HepG2 (cell line): ENCODE measurements at regions not wholly inside any gene's neighbourhood (a gene's known extent, or its start where the extent isn't known, plus 50 kb on each side); places are given as distances from the start of the nearest gene placed in this dataset.

Experiments used
- ATAC-seq: fragments of 200-7000 bp; cut with Tn5 transposase; 3 replicates; pipeline ENCODE4 v1.9.1; 2020; ENCODE audit warnings: mild to moderate bottlenecking, moderate library complexity
- BruUV-seq: library from RNA; stranded (reverse); fragments of 400-500 nt; replicated peaks from 2 replicates; lab custom pipeline; 2021; lab: Mats Ljungman, UMichigan
- CTCF ChIA-PET: fragments of 300-600 bp; formaldehyde crosslinking; extraction: SDS; loops from one replicate; lab custom pipeline; 2021; ENCODE audit warnings: low total read pairs, inconsistent platforms, low intra/inter-chr PET ratio; lab: Yijun Ruan, JAX
- POLR2A ChIA-PET: fragments of 350-600 bp; sonication (Branson Sonifier 250); formaldehyde crosslinking; loops from one replicate; lab custom pipeline; 2020; ENCODE audit warnings: antibody characterized with exemption, inconsistent platforms; lab: Yijun Ruan, JAX
- DNase-seq: peaks from one replicate; pipeline ENCODE4 v3.0.0-alpha.2; 2015; ENCODE audit warnings: low spot score
- FAIRE-seq: peaks from 3 replicates; lab custom pipeline; 2011; peaks lifted over from hg19 to GRCh38; lab: Jason Lieb, UNC
- H2AFZ ChIP-seq: one replicate; pipeline ENCODE4 v1.6.1; 2011; ENCODE audit warnings: low read length, inconsistent platforms
- H3K27ac ChIP-seq: fragments of 300-600 bp; 3 replicates; pipeline ENCODE4 v1.8.0; 2011; ENCODE audit warnings: mixed run types, mild to moderate bottlenecking, mixed read lengths, low read length, inconsistent platforms; ENCODE audit not compliant: insufficient read depth; ENCODE audit errors: extremely low read length
- H3K27me3 ChIP-seq, 2 experiments: fragments of 200-600 bp in 1 of 2; 2 replicates in 1 of 2; 3 replicates in 1 of 2; pipeline versions ENCODE4 v1.6.0 to v1.8.0; 2011; ENCODE audit warnings: low read length in 2 of 2, mild to moderate bottlenecking in 2 of 2, moderate library complexity in 2 of 2, inconsistent platforms in 1 of 2; ENCODE audit not compliant: insufficient read depth in 2 of 2, control insufficient read depth in 1 of 2
- H3K36me3 ChIP-seq, 2 experiments: fragments of 200-600 bp in 1 of 2; replicated peaks in 1 of 2; 2 replicates in 1 of 2; 3 replicates in 1 of 2; pipeline versions ENCODE4 v1.5.1 to v1.8.0; 2011; ENCODE audit warnings: low read length in 2 of 2, inconsistent platforms in 1 of 2; ENCODE audit not compliant: insufficient read depth in 2 of 2, control insufficient read depth in 1 of 2
- H3K4me1 ChIP-seq: 2 replicates; pipeline ENCODE4 v1.5.1; 2012; ENCODE audit warnings: low read length, inconsistent platforms; ENCODE audit not compliant: insufficient read depth
- H3K4me2 ChIP-seq: 2 replicates; pipeline ENCODE4 v1.6.0; 2011; ENCODE audit warnings: low read depth, low read length, inconsistent platforms
- H3K4me3 ChIP-seq, 3 experiments: fragments of 200-600 bp in 1 of 3; sonication (generic), shearing (Covaris generic) in 1 of 3; replicated peaks in 1 of 3; 2 replicates each; pipeline ENCODE4 v1.5.1; 2011 to 2016; ENCODE audit warnings: low read length in 3 of 3, inconsistent platforms in 2 of 3, low read depth in 2 of 3, mild to moderate bottlenecking in 2 of 3, control low read depth in 1 of 3, mixed read lengths in 1 of 3; ENCODE audit not compliant: insufficient read depth in 1 of 3
- H3K79me2 ChIP-seq: one replicate; pipeline ENCODE4 v1.6.1; 2011; ENCODE audit warnings: low read length, inconsistent platforms; ENCODE audit not compliant: insufficient read depth
- H3K9ac ChIP-seq: 2 replicates; pipeline ENCODE4 v1.6.0; 2011; ENCODE audit warnings: mild to moderate bottlenecking, low read depth, low read length, inconsistent platforms; ENCODE audit not compliant: insufficient read depth
- H3K9me3 ChIP-seq: 2 replicates; pipeline ENCODE4 v1.5.1; 2012; ENCODE audit warnings: mild to moderate bottlenecking, low read length
- H4K20me1 ChIP-seq: 2 replicates; pipeline ENCODE4 v1.6.0; 2011; ENCODE audit warnings: inconsistent platforms, mild to moderate bottlenecking, low read length, moderate library complexity; ENCODE audit not compliant: insufficient read depth
- CBX1 ChIP-seq: IDR thresholded peaks from one replicate; pipeline ENCODE4 v1.6.1; 2016; ENCODE audit warnings: antibody characterized with exemption, low read depth
- CHCHD3 ChIP-seq: sonication (generic); formaldehyde crosslinking; IDR thresholded peaks from 2 replicates; pipeline ENCODE4 v1.8.0; 2022; ENCODE audit warnings: mild to moderate bottlenecking, missing genetic modification reagents, moderate library complexity
- FOSL1 ChIP-seq: sonication (generic); formaldehyde crosslinking; IDR thresholded peaks from 2 replicates; pipeline ENCODE4 v1.9.0; 2021; ENCODE audit warnings: missing genetic modification reagents, borderline replicate concordance
- FOXC1 ChIP-seq: sonication (generic); formaldehyde crosslinking; IDR thresholded peaks from 2 replicates; pipeline ENCODE4 v1.8.0; 2022; ENCODE audit warnings: mild to moderate bottlenecking, missing genetic modification reagents, borderline replicate concordance
- FOXK1 ChIP-seq: sonication (generic); formaldehyde crosslinking; IDR thresholded peaks from 2 replicates; pipeline ENCODE4 v1.4.0; 2020; ENCODE audit warnings: low read depth, missing genetic modification reagents, borderline replicate concordance
- HOXA7 ChIP-seq: sonication (generic); formaldehyde crosslinking; IDR thresholded peaks from 2 replicates; pipeline ENCODE4 v1.8.1; 2022; ENCODE audit warnings: mild to moderate bottlenecking, missing genetic modification reagents, moderate library complexity
- NCOA2 ChIP-seq: sonication (generic); formaldehyde crosslinking; IDR thresholded peaks from 2 replicates; pipeline ENCODE4 v1.8.0; 2022; ENCODE audit warnings: inconsistent platforms
- NFKBIZ ChIP-seq: IDR thresholded peaks from 2 replicates; pipeline ENCODE4 v1.6.1; 2018; ENCODE audit warnings: missing genetic modification reagents, missing compliant biosample characterization
- NFYB ChIP-seq: sonication (generic); formaldehyde crosslinking; IDR thresholded peaks from 2 replicates; pipeline ENCODE4 v1.4.0; 2020; ENCODE audit warnings: missing genetic modification reagents
- NONO ChIP-seq, 2 experiments: fragments of 450-650 bp in 1 of 2; sonication (generic) in 1 of 2; formaldehyde crosslinking in 1 of 2; IDR thresholded peaks in 1 of 2; conservative IDR thresholded peaks in 1 of 2; 2 replicates each; pipeline versions ENCODE4 v1.6.1 to v1.8.0; 2017 to 2022; ENCODE audit warnings: mild to moderate bottlenecking in 1 of 2, missing genetic modification reagents in 1 of 2, moderate library complexity in 1 of 2
- NR1H2 ChIP-seq: sonication (generic); formaldehyde crosslinking; IDR thresholded peaks from 2 replicates; pipeline ENCODE4 v1.8.1; 2022; ENCODE audit warnings: low read depth, missing genetic modification reagents, borderline replicate concordance
- NR2F2 ChIP-seq: IDR thresholded peaks from 2 replicates; pipeline ENCODE4 v1.6.1; 2012; ENCODE audit warnings: low read depth, inconsistent platforms, borderline replicate concordance
- ZFP82 ChIP-seq: sonication (generic); formaldehyde crosslinking; IDR thresholded peaks from 2 replicates; pipeline ENCODE4 v1.5.1; 2020; ENCODE audit warnings: mild to moderate bottlenecking, missing genetic modification reagents, borderline replicate concordance
- ZNF101 ChIP-seq: sonication (generic); formaldehyde crosslinking; IDR thresholded peaks from 2 replicates; pipeline ENCODE4 v1.4.0; 2020; ENCODE audit warnings: mild to moderate bottlenecking, low read depth, missing genetic modification reagents, borderline replicate concordance
- ZNF260 ChIP-seq: sonication (generic); formaldehyde crosslinking; IDR thresholded peaks from 2 replicates; pipeline ENCODE4 v1.4.0; 2020; ENCODE audit warnings: missing genetic modification reagents, low read depth, mild to moderate bottlenecking, borderline replicate concordance
- ZNF569 ChIP-seq: sonication (generic); formaldehyde crosslinking; IDR thresholded peaks from 2 replicates; pipeline ENCODE4 v1.5.0; 2020; ENCODE audit warnings: mild to moderate bottlenecking, missing genetic modification reagents, moderate library complexity, borderline replicate concordance
- ZNF577 ChIP-seq: sonication (generic); formaldehyde crosslinking; IDR thresholded peaks from 2 replicates; pipeline ENCODE4 v1.4.0; 2020; ENCODE audit warnings: mild to moderate bottlenecking, low read depth, missing genetic modification reagents, borderline replicate concordance
- ZNF761 ChIP-seq: sonication (generic); formaldehyde crosslinking; conservative IDR thresholded peaks from 2 replicates; pipeline ENCODE4 v1.4.0; 2020; ENCODE audit warnings: mild to moderate bottlenecking, missing genetic modification reagents
- ZNF839 ChIP-seq: sonication (generic); formaldehyde crosslinking; IDR thresholded peaks from 2 replicates; pipeline ENCODE4 v1.4.0; 2020; ENCODE audit warnings: missing genetic modification reagents, mild to moderate bottlenecking, borderline replicate concordance
- ZNF850 ChIP-seq: sonication (generic); formaldehyde crosslinking; conservative IDR thresholded peaks from 2 replicates; pipeline ENCODE4 v1.9.0; 2021; ENCODE audit warnings: mild to moderate bottlenecking, missing genetic modification reagents
- WGBS: methylation state at CpG from one replicate; pipeline ENCODE4 v1.1.6; 2017; ENCODE audit warnings: low lambda C conversion rate; 5-methylcytosine and 5-hydroxymethylcytosine counted together
- in situ Hi-C: cut with HindIII; loops from 2 replicates; pipeline ENCODE4 v1.10.0; 2017; ENCODE audit warnings: low pct_unique_long_range_greater_than_20kb; ENCODE audit not compliant: extremely low pct_ligation_motif_present
- intact Hi-C: fragments of 100-400 bp; cut with micrococcal nuclease; formaldehyde crosslinking; loops from one replicate; pipeline ENCODE4 v1.10.0; 2022; ENCODE audit not compliant: unreplicated experiment
- TF ChIP-seq, protein P1 (sequence below): sonication (generic); formaldehyde crosslinking; IDR thresholded peaks from 2 replicates; pipeline ENCODE4 v1.4.0; 2020; ENCODE audit warnings: missing genetic modification reagents, borderline replicate concordance

DNA sequence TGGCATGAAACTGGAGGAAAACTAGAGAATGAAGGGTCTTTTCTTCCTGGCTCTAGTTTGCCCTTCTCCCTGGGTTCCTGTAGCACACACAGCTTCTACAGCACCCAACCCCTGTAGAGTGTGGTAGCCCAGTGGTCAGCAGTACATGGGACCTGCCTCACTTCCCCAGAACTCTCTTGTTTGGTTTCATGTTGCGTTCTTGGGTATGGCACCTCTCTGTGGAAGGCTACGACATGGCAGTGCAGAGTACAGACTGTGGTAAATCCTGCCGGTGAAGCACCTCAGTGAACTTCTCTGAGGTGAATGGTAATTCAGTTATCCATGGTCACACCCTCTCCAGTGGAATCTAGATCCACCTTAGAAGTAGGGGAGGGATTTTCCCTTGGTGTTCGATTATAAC, 105.5 kb downstream of the TLR4 start:
- POLR2A ChIA-PET: no interaction called here
- intact Hi-C loops (no loop called here), in situ Hi-C loops (no loop called here)
- Histone ChIP-seq H3K27me3 (no peaks in the 10 kb centered on the region), H3K4me2 (no peak overlapping the region), H4K20me1 (no peaks in the 10 kb centered on the region), H3K4me3 (no peak overlapping the region), H2AFZ (no peak overlapping the region), H3K9me3 (peaks cover 18% of the 10 kb centered on the region), H3K9ac (no peak overlapping the region), H3K4me1 (no peaks in the 10 kb centered on the region), H3K79me2 (no peaks in the 10 kb centered on the region), H3K36me3 (no peaks in the 10 kb centered on the region), H3K27ac (no peak overlapping the region)
- FAIRE-seq: no peak
- 0% methylated on average over 1 of the region's 4 CpGs for WGBS
- no peak for ATAC-seq
- CTCF ChIA-PET: no interaction called here
- no TSS peak for BruUV-seq
- DNase-seq: no peak
- TF ChIP-seq ZNF101 (CRISPR knock-in tag) (no peak), FOXC1 (CRISPR knock-in tag) (no peak)

DNA sequence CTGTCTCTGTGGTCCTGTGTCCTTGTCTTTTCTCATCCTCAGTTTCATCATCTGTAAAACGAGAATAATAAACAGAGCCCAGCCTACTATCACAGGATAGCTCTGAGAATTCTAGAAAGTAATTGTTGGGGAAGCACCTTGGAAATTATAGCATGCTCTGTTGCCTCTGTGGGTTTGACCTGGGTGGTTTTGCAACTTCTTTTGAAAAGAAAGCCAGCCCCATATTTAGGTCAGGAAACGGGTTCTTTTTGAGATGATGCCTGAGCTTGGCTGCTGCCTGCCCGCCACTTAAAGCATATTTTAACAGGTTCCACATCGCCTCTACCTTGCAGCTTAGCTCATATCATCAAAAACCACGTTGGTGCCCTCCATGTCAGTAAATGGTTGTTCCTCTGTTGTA, 111.1 kb downstream of the TLR4 start:
- FAIRE-seq: no peak

More for the DNA sequence above, 111.1 kb downstream of the TLR4 start:
- Histone ChIP-seq H3K4me3 (no peak overlapping the region), H3K4me1 (no peaks in the 10 kb centered on the region), H3K27ac (no peak overlapping the region), H3K36me3 (no peaks in the 10 kb centered on the region), H4K20me1 (no peaks in the 10 kb centered on the region), H3K27me3 (no peaks in the 10 kb centered on the region), H2AFZ (no peak overlapping the region), H3K9ac (no peak overlapping the region), H3K79me2 (no peaks in the 10 kb centered on the region), H3K9me3 (peaks cover 40% of the 10 kb centered on the region), H3K4me2 (no peak overlapping the region)
- POLR2A ChIA-PET: no interaction called here
- intact Hi-C loops: no loop called here
- no peak for DNase-seq
- CTCF ChIA-PET: no interaction called here
- ATAC-seq: no peak
- no TSS peak for BruUV-seq
- 0% methylated on average over 5 of the region's 5 CpGs for WGBS
- TF ChIP-seq NONO (IDR thresholded peaks at IDR 0.05) (no peak), NONO (CRISPR knock-in tag; conservative IDR thresholded peaks at IDR 0.05) (no peak), FOXK1 (CRISPR knock-in tag) (no peak), NCOA2 (CRISPR knock-in tag) (no peak), ZFP82 (CRISPR knock-in tag) (no peak), CHCHD3 (CRISPR knock-in tag) (no peak), ZNF850 (CRISPR knock-in tag) (no peak), HOXA7 (CRISPR knock-in tag) (no peak), ZNF569 (no peak), NR2F2 (no peak), ZNF260 (no peak), NFKBIZ (CRISPR knock-in tag) (no peak), FOSL1 (CRISPR knock-in tag) (no peak), NFYB (CRISPR knock-in tag) (no peak), CBX1 (no peak), ZNF761 (CRISPR knock-in tag) (no peak), ZNF577 (CRISPR knock-in tag) (no peak), NR1H2 (CRISPR knock-in tag) (no peak), ZNF839 (CRISPR knock-in tag) (no peak)
- TF ChIP-seq, protein P1, sequence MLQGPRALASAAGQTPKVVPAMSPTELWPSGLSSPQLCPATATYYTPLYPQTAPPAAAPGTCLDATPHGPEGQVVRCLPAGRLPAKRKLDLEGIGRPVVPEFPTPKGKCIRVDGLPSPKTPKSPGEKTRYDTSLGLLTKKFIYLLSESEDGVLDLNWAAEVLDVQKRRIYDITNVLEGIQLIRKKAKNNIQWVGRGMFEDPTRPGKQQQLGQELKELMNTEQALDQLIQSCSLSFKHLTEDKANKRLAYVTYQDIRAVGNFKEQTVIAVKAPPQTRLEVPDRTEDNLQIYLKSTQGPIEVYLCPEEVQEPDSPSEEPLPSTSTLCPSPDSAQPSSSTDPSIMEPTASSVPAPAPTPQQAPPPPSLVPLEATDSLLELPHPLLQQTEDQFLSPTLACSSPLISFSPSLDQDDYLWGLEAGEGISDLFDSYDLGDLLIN (CRISPR knock-in tag): no peak
- in situ Hi-C loops: no loop called here
